Peyer's patch (tissue), 4 donors: ENCODE measurements at regions not wholly inside any gene's neighbourhood (a gene's known extent, or its start where the extent isn't known, plus 50 kb on each side); places are given as distances from the start of the nearest gene placed in this dataset.

ENCODE experiments used
- DNase-seq, 3 donors: peaks; one replicate each; pipeline ENCODE4 v3.0.0-alpha.2; 2017 to 2019
- H3K27ac ChIP-seq, 4 donors: fragments of 200-600 bp; sonication (generic); one replicate each; pipeline ENCODE4 v1.5.1; 2016 to 2019
- H3K27me3 ChIP-seq, 2 donors: fragments of 200-600 bp; sonication (generic); one replicate each; pipeline ENCODE4 v1.5.1; 2019
- H3K36me3 ChIP-seq, 3 donors: fragments of 200-600 bp; sonication (generic); one replicate each; pipeline ENCODE4 v1.5.1; 2016 to 2019
- H3K4me1 ChIP-seq, 4 donors: fragments of 200-600 bp; sonication (generic); one replicate each; pipeline ENCODE4 v1.5.1; 2016 to 2019
- H3K4me3 ChIP-seq, 4 donors: fragments of 200-600 bp; sonication (generic); 1 replicate in 3 of 4; 2 replicates in 1 of 4; pipeline ENCODE4 v1.5.1; 2016 to 2019; ENCODE audit warnings: mild to moderate bottlenecking in 1 of 4
- H3K9me3 ChIP-seq, 4 donors: fragments of 200-600 bp; sonication (generic); one replicate each; pipeline ENCODE4 v1.5.1; 2016 to 2019; ENCODE audit warnings: mild to moderate bottlenecking in 1 of 4
- CTCF ChIP-seq, 6 experiments: fragments of 450-650 bp in 4 of 6; fragments of 200-600 bp in 2 of 6; sonication (generic) in 1 of 6; IDR thresholded peaks; one replicate each; pipeline ENCODE4 v1.5.1; 2017 to 2019; ENCODE audit warnings: antibody characterized with exemption in 6 of 6, mild to moderate bottlenecking in 3 of 6, moderate library complexity in 1 of 6
- POLR2A ChIP-seq, 2 donors: fragments of 450-650 bp; IDR thresholded peaks; one replicate each; pipeline ENCODE4 v1.5.1; 2017; ENCODE audit warnings: antibody characterized with exemption in 2 of 2, mild to moderate bottlenecking in 2 of 2, moderate library complexity in 2 of 2

- DNase-seq: no peak
- TF ChIP-seq POLR2A (IDR thresholded peaks at IDR 0.05) (no peak), CTCF (IDR thresholded peaks at IDR 0.05) (no peak)
- Histone ChIP-seq H3K9me3 (no peaks in the 10 kb centered on the region), H3K36me3 (no peaks in the 10 kb centered on the region), H3K4me3 (no peak overlapping the region), H3K27me3 (no peaks in the 10 kb centered on the region), H3K4me1 (no peaks in the 10 kb centered on the region), H3K27ac (no peak overlapping the region)
Measured at GRCh38 chr10:117748058-117748457, 205.5 kb downstream of the EMX2 start.

- Histone ChIP-seq H3K4me1 (no peaks in the 10 kb centered on the region), H3K27me3 (no peaks in the 10 kb centered on the region), H3K27ac (no peak overlapping the region), H3K36me3 (no peaks in the 10 kb centered on the region), H3K4me3 (no peak overlapping the region), H3K9me3 (no peaks in the 10 kb centered on the region)
- TF ChIP-seq CTCF (IDR thresholded peaks at IDR 0.05) (no peak), POLR2A (IDR thresholded peaks at IDR 0.05) (no peak)
- no peak for DNase-seq
Measured at GRCh38 chr10:117750616-117751015, 208.1 kb downstream of the EMX2 start.

GRCh38 chr10:117751259-117751658 lies 208.7 kb downstream of the EMX2 start:
- DNase-seq: no peak
- no peaks in the 10 kb centered on the region for H3K27me3 ChIP-seq
- no peaks in the 10 kb centered on the region for H3K36me3 ChIP-seq
- TF ChIP-seq POLR2A (IDR thresholded peaks at IDR 0.05): no peak
- no peak for TF ChIP-seq CTCF (IDR thresholded peaks at IDR 0.05)
- no peak overlapping the region for H3K27ac ChIP-seq
- no peaks in the 10 kb centered on the region for H3K9me3 ChIP-seq
- H3K4me1 ChIP-seq: no peaks in the 10 kb centered on the region
- no peak overlapping the region for H3K4me3 ChIP-seq

- TF ChIP-seq POLR2A (IDR thresholded peaks at IDR 0.05): no peak
- TF ChIP-seq CTCF (IDR thresholded peaks at IDR 0.05): no peak
- Histone ChIP-seq H3K9me3 (no peaks in the 10 kb centered on the region), H3K36me3 (no peaks in the 10 kb centered on the region), H3K27ac (no peak overlapping the region), H3K27me3 (no peaks in the 10 kb centered on the region), H3K4me1 (no peaks in the 10 kb centered on the region), H3K4me3 (no peak overlapping the region)
- DNase-seq: no peak
Measured at GRCh38 chr10:117752103-117752502, 209.6 kb downstream of the EMX2 start.

- Histone ChIP-seq H3K4me1 (no peaks in the 10 kb centered on the region), H3K4me3 (no peak overlapping the region), H3K27me3 (no peaks in the 10 kb centered on the region), H3K27ac (no peak overlapping the region), H3K36me3 (no peaks in the 10 kb centered on the region), H3K9me3 (no peaks in the 10 kb centered on the region)
- TF ChIP-seq POLR2A (IDR thresholded peaks at IDR 0.05) (no peak), CTCF (IDR thresholded peaks at IDR 0.05) (no peak)
- no peak for DNase-seq
Measured at GRCh38 chr10:117754770-117755658, 212.5 kb downstream of the EMX2 start.
